ENCODE measurements at regions not wholly inside any gene's neighbourhood (a gene's known extent, or its start where the extent isn't known, plus 50 kb on each side); places are given as distances from the start of the nearest gene placed in this dataset.

- DNase-seq, result no peak
- POLR2A ChIA-PET, result no interaction called here
Measured at GRCh38 chr2:142827170-142827569, 50.3 kb upstream of the KYNU start.

GRCh38 chr2:142825861-142826260 is 51.6 kb upstream of the KYNU start:
- Mint-ChIP-seq H3K9me3 (ENCODE audit: insufficient read depth) (no peaks in the 10 kb centered on the region), H3K4me1 (no peaks in the 10 kb centered on the region), H3K27ac (no peak overlapping the region), H3K4me3 (no peak overlapping the region), H3K27me3 (peaks cover 2% of the 10 kb centered on the region)
- ATAC-seq (ENCODE audit: low read depth) (no peak), DNase-seq (no peak)
- no peak overlapping the region for H3K4me2 ChIP-seq (replicated peaks; ENCODE audit: low read depth, low read length, poor library complexity, severe bottlenecking)
- H3K27ac ChIP-seq (ENCODE audit: low read length in 2 of 2), result no peak overlapping the region
- H3K9ac ChIP-seq (ENCODE audit: low read length), result no peak overlapping the region
- CTCF ChIA-PET, result no interaction called here
- no peaks in the 10 kb centered on the region for H3K27me3 ChIP-seq (replicated peaks in 1 of 4; ENCODE audit: control extremely low read depth in 1 of 4, control insufficient read depth in 3 of 4, insufficient read depth in 4 of 4, low read length in 3 of 4)
- no peaks in the 10 kb centered on the region for H3K79me2 ChIP-seq (ENCODE audit: control insufficient read depth, insufficient read depth, low read length)
- H3K36me3 ChIP-seq (replicated peaks in 1 of 2; ENCODE audit: control extremely low read depth in 1 of 2, control insufficient read depth in 1 of 2, extremely low read depth in 1 of 2, insufficient read depth in 2 of 2, low read length in 1 of 2), result no peaks in the 10 kb centered on the region
- intact Hi-C loops (cut with micrococcal nuclease), result no loop called here
- no peaks in the 10 kb centered on the region for H4K20me1 ChIP-seq (ENCODE audit: control insufficient read depth, insufficient read depth, low read length, poor library complexity, severe bottlenecking)
- no peak overlapping the region for H3K4me3 ChIP-seq (ENCODE audit: control extremely low read depth in 1 of 5, extremely low read depth in 1 of 5, insufficient read depth in 1 of 5, low read depth in 2 of 5, low read length in 4 of 5)
- WGBS (ENCODE audit: insufficient coverage), result 80% methylated on average over 1 of the region's 2 CpGs
- no peaks in the 10 kb centered on the region for H3K4me1 ChIP-seq (ENCODE audit: control insufficient read depth in 2 of 2, insufficient read depth in 2 of 2, low read length in 2 of 2)
- no peak for TF ChIP-seq CTCF (IDR thresholded peaks at IDR 0.05)
- TF ChIP-seq EZH2 (IDR thresholded peaks at IDR 0.05; ENCODE audit: borderline replicate concordance, insufficient read depth, low read depth, low read length, poor library complexity, severe bottlenecking), result no peak
- H3K9me3 ChIP-seq (ENCODE audit: control extremely low read depth in 1 of 3, control insufficient read depth in 2 of 3, insufficient read depth in 1 of 3, low read length in 2 of 3), result no peaks in the 10 kb centered on the region
- POLR2A ChIA-PET, result no interaction called here
- no peak overlapping the region for H2AFZ ChIP-seq (ENCODE audit: insufficient read depth, low read depth, low read length, poor library complexity, severe bottlenecking)

More at GRCh38 chr2:142827170-142827569, 50.3 kb upstream of the KYNU start:
- TF ChIP-seq EZH2 (IDR thresholded peaks at IDR 0.05; ENCODE audit: borderline replicate concordance, insufficient read depth, low read depth, low read length, poor library complexity, severe bottlenecking) (no peak), CTCF (IDR thresholded peaks at IDR 0.05) (no peak)
- Histone ChIP-seq H3K9ac (ENCODE audit: low read length) (no peak overlapping the region), H3K79me2 (ENCODE audit: control insufficient read depth, insufficient read depth, low read length) (no peaks in the 10 kb centered on the region), H3K9me3 (ENCODE audit: control extremely low read depth in 1 of 3, control insufficient read depth in 2 of 3, insufficient read depth in 1 of 3, low read length in 2 of 3) (no peaks in the 10 kb centered on the region), H3K27ac (ENCODE audit: low read length in 2 of 2) (no peak overlapping the region), H3K4me3 (ENCODE audit: control extremely low read depth in 1 of 5, extremely low read depth in 1 of 5, insufficient read depth in 1 of 5, low read depth in 2 of 5, low read length in 4 of 5) (no peak overlapping the region), H2AFZ (ENCODE audit: insufficient read depth, low read depth, low read length, poor library complexity, severe bottlenecking) (no peak overlapping the region), H3K4me1 (ENCODE audit: control insufficient read depth in 2 of 2, insufficient read depth in 2 of 2, low read length in 2 of 2) (no peaks in the 10 kb centered on the region), H3K36me3 (replicated peaks in 1 of 2; ENCODE audit: control extremely low read depth in 1 of 2, control insufficient read depth in 1 of 2, extremely low read depth in 1 of 2, insufficient read depth in 2 of 2, low read length in 1 of 2) (no peaks in the 10 kb centered on the region), H4K20me1 (ENCODE audit: control insufficient read depth, insufficient read depth, low read length, poor library complexity, severe bottlenecking) (no peaks in the 10 kb centered on the region), H3K27me3 (replicated peaks in 1 of 4; ENCODE audit: control extremely low read depth in 1 of 4, control insufficient read depth in 3 of 4, insufficient read depth in 4 of 4, low read length in 3 of 4) (no peaks in the 10 kb centered on the region), H3K4me2 (replicated peaks; ENCODE audit: low read depth, low read length, poor library complexity, severe bottlenecking) (no peak overlapping the region)
- Mint-ChIP-seq H3K4me1 (no peaks in the 10 kb centered on the region), H3K27ac (no peak overlapping the region), H3K27me3 (peaks cover 2% of the 10 kb centered on the region), H3K4me3 (no peak overlapping the region), H3K9me3 (ENCODE audit: insufficient read depth) (no peaks in the 10 kb centered on the region)
- over 99% methylated on average over 9 of the region's 9 CpGs for WGBS (ENCODE audit: insufficient coverage)
- CTCF ChIA-PET, result no interaction called here
- ATAC-seq (ENCODE audit: low read depth), result no peak
- intact Hi-C loops (cut with micrococcal nuclease), result no loop called here

Measured in B cell (primary cell).